Stimulated activated CD4-positive, alpha-beta T cell treated with anti-CD3 and anti-CD28 coated beads, Interleukin-1b, Interleukin-23, amount 100 ng/mL, for 1 hour (primary cell): ENCODE measurements at regions not wholly inside any gene's neighbourhood (a gene's known extent, or its start where the extent isn't known, plus 50 kb on each side); places are given as distances from the start of the nearest gene placed in this dataset.

Experiments used
- DNase-seq, 2 donors: peaks; one replicate each; pipeline ENCODE4 v3.0.0-alpha.2; 2020; ENCODE audit warnings: low read depth in 2 of 2

- DNase-seq: no peak
Measured at GRCh38 chr6:139927742-139928305, 553.4 kb upstream of the CITED2 start.

- DNase-seq: no peak
Measured at GRCh38 chr6:139927236-139927635, 552.8 kb upstream of the CITED2 start.

- no peak for DNase-seq
Measured at GRCh38 chr6:139926711-139927110, 552.3 kb upstream of the CITED2 start.

- no peak for DNase-seq
Measured at GRCh38 chr6:139925894-139926641, 551.6 kb upstream of the CITED2 start.

GRCh38 chr6:139923964-139924475 is 549.6 kb upstream of the CITED2 start:
- no peak for DNase-seq

GRCh38 chr6:139922236-139922635 is 547.8 kb upstream of the CITED2 start:
- no peak for DNase-seq

- no peak for DNase-seq
Measured at GRCh38 chr6:139920776-139921100, 546.3 kb upstream of the CITED2 start.

- DNase-seq: no peak
Measured at GRCh38 chr6:139920027-139920775, 545.8 kb upstream of the CITED2 start.

- DNase-seq: no peak
Measured at GRCh38 chr6:139919107-139920026, 544.9 kb upstream of the CITED2 start.

- DNase-seq: no peak
Measured at GRCh38 chr6:139917951-139918630, 543.6 kb upstream of the CITED2 start.

- no peak for DNase-seq
Measured at GRCh38 chr6:139914910-139915309, 540.5 kb upstream of the CITED2 start.

GRCh38 chr6:139912735-139913400 is 538.4 kb upstream of the CITED2 start:
- no peak for DNase-seq

- no peak for DNase-seq
Measured at GRCh38 chr6:139909992-139910391, 535.5 kb upstream of the CITED2 start.

- no peak for DNase-seq
Measured at GRCh38 chr6:139905404-139906052, 531.1 kb upstream of the CITED2 start.

- no peak for DNase-seq
Measured at GRCh38 chr6:139904568-139904967, 530.1 kb upstream of the CITED2 start.

- DNase-seq: no peak
Measured at GRCh38 chr6:139904158-139904533, 529.7 kb upstream of the CITED2 start.

GRCh38 chr6:139903411-139904157 is 529.1 kb upstream of the CITED2 start:
- DNase-seq: no peak

- DNase-seq: no peak
Measured at GRCh38 chr6:139895205-139895793, 520.9 kb upstream of the CITED2 start.

- DNase-seq: no peak
Measured at GRCh38 chr6:139894271-139894670, 519.8 kb upstream of the CITED2 start.
